ENCODE measurements at regions not wholly inside any gene's neighbourhood (a gene's known extent, or its start where the extent isn't known, plus 50 kb on each side); places are given as distances from the start of the nearest gene placed in this dataset.

- TF ChIP-seq CTCF (IDR thresholded peaks at IDR 0.05 in 4 of 5, conservative IDR thresholded peaks at IDR 0.05 in 1 of 5) (no peak), POLR2A (IDR thresholded peaks at IDR 0.05) (no peak)
Measured at GRCh38 chr12:127241072-127241817, 1025.7 kb upstream of the TMEM132C start.

All from gastrocnemius medialis (tissue), 4 donors.